Aorta (tissue), 5 donors: ENCODE measurements at regions not wholly inside any gene's neighbourhood (a gene's known extent, or its start where the extent isn't known, plus 50 kb on each side); places are given as distances from the start of the nearest gene placed in this dataset.

ENCODE experiments used
- ATAC-seq: fragments of 200-7000 bp; cut with Tn5 transposase; one replicate; pipeline ENCODE4 v1.9.1; 2022; ENCODE audit warnings: moderate library complexity; ENCODE audit not compliant: low FRiP score
- DNase-seq, 2 donors: peaks; one replicate each; pipeline ENCODE4 v3.0.0-alpha.2; 2020
- H3K27ac ChIP-seq, 2 donors: one replicate each; pipeline ENCODE4 v1.5.1; 2013; ENCODE audit warnings: low read length in 2 of 2, mild to moderate bottlenecking in 2 of 2, moderate library complexity in 2 of 2, control low read depth in 1 of 2, inconsistent platforms in 1 of 2, low read depth in 1 of 2
- H3K27me3 ChIP-seq, 2 donors: one replicate each; pipeline ENCODE4 v1.6.1; 2013; ENCODE audit warnings: control low read depth in 1 of 2, low read length in 1 of 2, mild to moderate bottlenecking in 1 of 2, moderate library complexity in 1 of 2; ENCODE audit not compliant: insufficient read depth in 2 of 2, control insufficient read depth in 1 of 2
- H3K36me3 ChIP-seq, 2 donors: one replicate each; pipeline ENCODE4 v1.6.1; 2013; ENCODE audit warnings: control low read depth in 1 of 2, low read length in 1 of 2, mild to moderate bottlenecking in 1 of 2; ENCODE audit not compliant: insufficient read depth in 2 of 2, control insufficient read depth in 1 of 2
- H3K4me1 ChIP-seq, 2 donors: one replicate each; pipeline ENCODE4 v1.6.1; 2013; ENCODE audit warnings: low read length in 2 of 2, control low read depth in 1 of 2, mild to moderate bottlenecking in 1 of 2, moderate library complexity in 1 of 2; ENCODE audit not compliant: insufficient read depth in 2 of 2, control insufficient read depth in 1 of 2
- H3K4me3 ChIP-seq, 2 donors: one replicate each; pipeline ENCODE4 v1.5.1; 2013; ENCODE audit warnings: low read length in 2 of 2, control low read depth in 1 of 2, mild to moderate bottlenecking in 1 of 2
- H3K9me3 ChIP-seq: one replicate; pipeline ENCODE4 v1.6.1; 2013; ENCODE audit warnings: mild to moderate bottlenecking, low read length; ENCODE audit not compliant: control insufficient read depth
- WGBS, 2 donors: extraction: QIAGEN DNeasy Blood & Tissue Kit; methylation state at CpG; one replicate each; pipeline ENCODE4 v1.1.7; 2013; 5-methylcytosine and 5-hydroxymethylcytosine counted together
- intact Hi-C, 2 donors: fragments of 100-400 bp; cut with DNase I; formaldehyde crosslinking; loops; one replicate each; pipeline versions ENCODE4 v1.14.2 to v1.15.0; 2022
- donor health status: healthy with polysubstance abuse.
- donor health status: Bipolar disorder and iron deficiency.
- donor health status: DM: no; HTN: no; CAD: no.
- donor health status: DM: no; HTN: no; CAD: no.
- donor health status: DM: yes; HTN: yes; CAD: no.

- Histone ChIP-seq H3K4me3 (no peak overlapping the region), H3K36me3 (no peaks in the 10 kb centered on the region), H3K9me3 (no peaks in the 10 kb centered on the region), H3K4me1 (no peaks in the 10 kb centered on the region), H3K27me3 (no peaks in the 10 kb centered on the region), H3K27ac (no peak overlapping the region)
- 59 to 85% methylated on average over 4 of the region's 4 CpGs for WGBS, 2 donors
- ATAC-seq (no peak), DNase-seq (no peak)
- intact Hi-C loops, result no loop called here
Measured at GRCh38 chr5:53160895-53161294, 51.3 kb upstream of the MOCS2 start.

- 37 to 62% methylated on average over 2 of the region's 2 CpGs for WGBS, 2 donors
- Histone ChIP-seq H3K27ac (no peak overlapping the region), H3K36me3 (no peaks in the 10 kb centered on the region), H3K4me3 (no peak overlapping the region), H3K4me1 (no peaks in the 10 kb centered on the region), H3K27me3 (no peaks in the 10 kb centered on the region), H3K9me3 (no peaks in the 10 kb centered on the region)
- intact Hi-C loops, result no loop called here
- DNase-seq (no peak), ATAC-seq (no peak)
Measured at GRCh38 chr5:53161876-53162275, 52.3 kb upstream of the MOCS2 start.

GRCh38 chr5:53164478-53165165 lies 55.1 kb upstream of the MOCS2 start:
- Histone ChIP-seq H3K36me3 (no peaks in the 10 kb centered on the region), H3K4me3 (no peak overlapping the region), H3K27me3 (no peaks in the 10 kb centered on the region), H3K4me1 (no peaks in the 10 kb centered on the region), H3K9me3 (no peaks in the 10 kb centered on the region), H3K27ac (no peak overlapping the region)
- DNase-seq (no peak), ATAC-seq (no peak)
- intact Hi-C loops, result loop anchor here in 1 of 2 donors (5.0 kb wide), 1 partner anchor 263 kb away; no protein-coding TSS in a partner anchor
- WGBS, 2 donors, result 87 to 98% methylated on average over 2 of the region's 2 CpGs

GRCh38 chr5:53165431-53166182 lies 56.0 kb upstream of the MOCS2 start:
- no peaks in the 10 kb centered on the region for H3K4me1 ChIP-seq
- intact Hi-C loops, result loop anchor here in 1 of 2 donors (5.0 kb wide), 1 partner anchor 262 kb away; no protein-coding TSS in a partner anchor
- H3K36me3 ChIP-seq, result no peaks in the 10 kb centered on the region
- 64 to 66% methylated on average over 5 of the region's 5 CpGs for WGBS, 2 donors
- DNase-seq (no peak), ATAC-seq (no peak)
- no peaks in the 10 kb centered on the region for H3K27me3 ChIP-seq
- H3K9me3 ChIP-seq, result no peaks in the 10 kb centered on the region
- no peak overlapping the region for H3K4me3 ChIP-seq
- H3K27ac ChIP-seq, result no peak overlapping the region

GRCh38 chr5:53166183-53166495 lies 56.6 kb upstream of the MOCS2 start:
- no peaks in the 10 kb centered on the region for H3K36me3 ChIP-seq
- no peak for DNase-seq
- H3K4me3 ChIP-seq, result no peak overlapping the region
- H3K4me1 ChIP-seq, result no peaks in the 10 kb centered on the region
- H3K9me3 ChIP-seq, result no peaks in the 10 kb centered on the region
- no peaks in the 10 kb centered on the region for H3K27me3 ChIP-seq
- 14% methylated on average over 1 of the region's 1 CpG for WGBS, 2 donors
- intact Hi-C loops, result loop anchor here in 1 of 2 donors (5.0 kb wide), 1 partner anchor 261 kb away; no protein-coding TSS in a partner anchor
- ATAC-seq, result no peak
- no peak overlapping the region for H3K27ac ChIP-seq

GRCh38 chr5:53167836-53168235 lies 58.3 kb upstream of the MOCS2 start:
- no peaks in the 10 kb centered on the region for H3K4me1 ChIP-seq
- DNase-seq, result peak in 1 of 2 donors; percentile 48

GRCh38 chr5:53169933-53170332 lies 60.4 kb upstream of the MOCS2 start:
- no peak for ATAC-seq
- DNase-seq, result no peak

More at GRCh38 chr5:53167836-53168235, 58.3 kb upstream of the MOCS2 start:
- intact Hi-C loops, result loop anchor here in 1 of 2 donors (5.0 kb wide), 1 partner anchor 259 kb away; no protein-coding TSS in a partner anchor
- Histone ChIP-seq H3K27me3 (no peaks in the 10 kb centered on the region), H3K9me3 (no peaks in the 10 kb centered on the region), H3K36me3 (no peaks in the 10 kb centered on the region), H3K27ac (no peak overlapping the region), H3K4me3 (no peak overlapping the region)
- peak; percentile 81 for ATAC-seq
- WGBS, 2 donors, result 59 to 69% methylated on average over 1 of the region's 1 CpG

GRCh38 chr5:53170746-53171349 lies 61.3 kb upstream of the MOCS2 start:
- DNase-seq (no peak), ATAC-seq (no peak)
- intact Hi-C loops, result loop anchor here (2.0 to 10.0 kb wide), 2 partner anchors 308 to 1054 kb away; no protein-coding TSS in a partner anchor
- no peaks in the 10 kb centered on the region for H3K27me3 ChIP-seq
- H3K36me3 ChIP-seq, result no peaks in the 10 kb centered on the region
- H3K27ac ChIP-seq, result no peak overlapping the region
- no peaks in the 10 kb centered on the region for H3K4me1 ChIP-seq
- no peak overlapping the region for H3K4me3 ChIP-seq
- WGBS, 2 donors, result 94 to 97% methylated on average over 1 of the region's 1 CpG
- no peaks in the 10 kb centered on the region for H3K9me3 ChIP-seq

More at GRCh38 chr5:53169933-53170332, 60.4 kb upstream of the MOCS2 start:
- WGBS, 2 donors, result 66 to 68% methylated on average over 3 of the region's 3 CpGs
- Histone ChIP-seq H3K4me1 (no peaks in the 10 kb centered on the region), H3K36me3 (no peaks in the 10 kb centered on the region), H3K4me3 (no peak overlapping the region), H3K9me3 (no peaks in the 10 kb centered on the region), H3K27ac (no peak overlapping the region), H3K27me3 (no peaks in the 10 kb centered on the region)
- intact Hi-C loops, result loop anchor here (2.0 to 10.0 kb wide), 3 partner anchors 257 to 1055 kb away; no protein-coding TSS in a partner anchor
